ENCODE measurements at regions not wholly inside any gene's neighbourhood (a gene's known extent, or its start where the extent isn't known, plus 50 kb on each side); places are given as distances from the start of the nearest gene placed in this dataset.

DNA sequence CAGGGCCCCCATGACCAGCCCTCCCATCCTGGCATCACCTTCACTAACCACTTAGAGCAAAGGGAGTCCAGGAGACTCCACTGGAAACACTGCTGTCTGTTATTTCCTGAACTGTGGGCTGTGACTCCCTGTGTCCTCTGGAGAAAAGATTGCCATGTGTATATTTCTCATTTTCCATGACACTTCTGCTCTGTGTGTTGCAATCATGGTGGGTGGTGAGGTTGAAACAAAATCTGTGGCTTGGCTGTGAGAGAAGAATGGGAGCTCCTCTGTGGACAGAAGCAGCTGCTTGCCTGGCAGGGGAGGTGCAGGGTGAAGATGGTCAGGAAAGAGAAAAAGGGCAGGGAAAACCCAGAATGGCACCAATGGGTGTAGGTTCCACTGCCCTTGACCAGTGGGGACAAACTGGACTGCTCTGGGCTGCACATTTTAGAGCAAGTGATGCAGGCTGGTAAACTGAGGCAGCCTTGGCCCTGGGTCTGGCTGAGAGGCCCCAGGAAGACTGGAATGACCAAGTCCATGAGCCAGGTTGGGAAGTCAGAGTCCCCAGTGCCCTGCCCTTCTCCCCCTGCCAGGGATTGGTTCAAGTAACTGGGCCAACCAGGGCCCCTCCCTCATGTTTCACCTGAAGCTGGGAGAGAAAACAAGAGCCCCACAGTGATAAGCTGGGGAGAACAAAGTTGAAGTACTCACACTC lies 314.3 kb downstream of the C16orf95 start:
- TF ChIP-seq POLR2AphosphoS5 (IDR thresholded peaks at IDR 0.05; ENCODE audit: low read length) (no peak), ZNF274 (IDR thresholded peaks at IDR 0.05; ENCODE audit: insufficient read depth, insufficient read length) (no peak), YY1 (IDR thresholded peaks at IDR 0.05; ENCODE audit: low read depth, low read length) (no peak), GABPA (IDR thresholded peaks at IDR 0.05; ENCODE audit: low read depth) (no peak), FOXK2 (IDR thresholded peaks at IDR 0.05) (no peak), POLR2A (IDR thresholded peaks at IDR 0.05; ENCODE audit: low read depth, low read length) (no peak), CBX5 (IDR thresholded peaks at IDR 0.05; ENCODE audit: low read depth) (no peak), ESRRA (IDR thresholded peaks at IDR 0.05; ENCODE audit: low read length) (no peak), ZSCAN29 (IDR thresholded peaks at IDR 0.05) (no peak)
